ENCODE measurements at regions not wholly inside any gene's neighbourhood (a gene's known extent, or its start where the extent isn't known, plus 50 kb on each side); places are given as distances from the start of the nearest gene placed in this dataset.
A peak's percentile ranks its signal among the peaks of the same experiment; 100 is the strongest.
"Not testable (repeated sequence)": the region's sequence is repeated elsewhere in the genome, so short reads cannot be mapped to it uniquely, and the experiment has no call there.

DNA sequence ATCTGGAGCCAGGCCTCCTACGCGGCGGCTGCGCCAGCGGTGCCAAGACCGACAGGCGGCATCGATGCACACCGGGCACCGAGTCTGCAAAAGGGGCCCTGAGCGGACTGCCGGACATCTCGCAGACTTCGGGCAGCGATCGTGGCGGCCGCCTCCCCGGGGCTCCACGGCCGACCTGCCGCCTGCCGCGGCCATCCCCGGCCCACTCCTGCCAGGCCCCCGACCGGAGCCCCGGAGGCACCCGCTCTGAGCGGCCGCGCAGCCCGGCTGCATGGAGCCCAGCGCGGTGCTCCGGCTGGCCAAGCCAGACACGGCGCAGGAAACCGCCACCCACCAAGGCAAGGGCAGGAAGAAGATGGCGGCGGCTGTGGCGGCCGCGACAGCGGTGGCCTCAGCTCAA lies 154.2 kb upstream of the KCTD7 start:
- TF ChIP-seq, protein P1, sequence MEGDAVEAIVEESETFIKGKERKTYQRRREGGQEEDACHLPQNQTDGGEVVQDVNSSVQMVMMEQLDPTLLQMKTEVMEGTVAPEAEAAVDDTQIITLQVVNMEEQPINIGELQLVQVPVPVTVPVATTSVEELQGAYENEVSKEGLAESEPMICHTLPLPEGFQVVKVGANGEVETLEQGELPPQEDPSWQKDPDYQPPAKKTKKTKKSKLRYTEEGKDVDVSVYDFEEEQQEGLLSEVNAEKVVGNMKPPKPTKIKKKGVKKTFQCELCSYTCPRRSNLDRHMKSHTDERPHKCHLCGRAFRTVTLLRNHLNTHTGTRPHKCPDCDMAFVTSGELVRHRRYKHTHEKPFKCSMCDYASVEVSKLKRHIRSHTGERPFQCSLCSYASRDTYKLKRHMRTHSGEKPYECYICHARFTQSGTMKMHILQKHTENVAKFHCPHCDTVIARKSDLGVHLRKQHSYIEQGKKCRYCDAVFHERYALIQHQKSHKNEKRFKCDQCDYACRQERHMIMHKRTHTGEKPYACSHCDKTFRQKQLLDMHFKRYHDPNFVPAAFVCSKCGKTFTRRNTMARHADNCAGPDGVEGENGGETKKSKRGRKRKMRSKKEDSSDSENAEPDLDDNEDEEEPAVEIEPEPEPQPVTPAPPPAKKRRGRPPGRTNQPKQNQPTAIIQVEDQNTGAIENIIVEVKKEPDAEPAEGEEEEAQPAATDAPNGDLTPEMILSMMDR (IDR thresholded peaks at IDR 0.05; ENCODE audit: unreplicated experiment), result no peak
- no peaks in the 10 kb centered on the region for H3K27me3 Mint-ChIP-seq
- no peaks in the 10 kb centered on the region for H3K9me3 Mint-ChIP-seq (ENCODE audit: low read depth)
- H3K4me1 Mint-ChIP-seq (ENCODE audit: low read depth), result no peaks in the 10 kb centered on the region
- no peak for DNase-seq (ENCODE audit: low spot score, unreplicated experiment)
- H3K27ac Mint-ChIP-seq, result no peak overlapping the region
- peaks cover 8% of the 10 kb centered on the region for H3K36me3 Mint-ChIP-seq (ENCODE audit: insufficient read depth)
- no peak overlapping the region for H3K4me3 Mint-ChIP-seq (ENCODE audit: low read depth)

DNA sequence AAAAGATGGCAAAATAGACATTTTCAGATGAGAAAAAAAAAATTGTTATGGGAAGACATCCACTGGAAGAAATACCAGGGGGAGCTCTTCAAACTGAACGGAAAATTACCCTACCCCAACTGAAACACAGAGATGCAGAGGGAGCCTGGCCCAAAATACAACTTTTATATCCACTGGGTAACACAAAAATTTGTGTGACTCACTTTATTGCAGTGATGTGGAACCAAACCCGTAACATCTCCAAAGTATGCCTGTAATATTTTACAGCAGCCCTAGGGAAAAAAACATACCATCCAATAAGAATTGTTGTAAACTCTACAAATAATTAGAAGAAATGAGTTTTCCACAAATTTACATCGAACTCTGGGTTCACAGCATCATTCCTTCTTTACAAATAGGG lies 152.6 kb upstream of the KCTD7 start:
- not testable (repeated sequence) for H3K27ac Mint-ChIP-seq; DNase-seq (ENCODE audit: low spot score, unreplicated experiment); H3K4me1 Mint-ChIP-seq (ENCODE audit: low read depth)

DNA sequence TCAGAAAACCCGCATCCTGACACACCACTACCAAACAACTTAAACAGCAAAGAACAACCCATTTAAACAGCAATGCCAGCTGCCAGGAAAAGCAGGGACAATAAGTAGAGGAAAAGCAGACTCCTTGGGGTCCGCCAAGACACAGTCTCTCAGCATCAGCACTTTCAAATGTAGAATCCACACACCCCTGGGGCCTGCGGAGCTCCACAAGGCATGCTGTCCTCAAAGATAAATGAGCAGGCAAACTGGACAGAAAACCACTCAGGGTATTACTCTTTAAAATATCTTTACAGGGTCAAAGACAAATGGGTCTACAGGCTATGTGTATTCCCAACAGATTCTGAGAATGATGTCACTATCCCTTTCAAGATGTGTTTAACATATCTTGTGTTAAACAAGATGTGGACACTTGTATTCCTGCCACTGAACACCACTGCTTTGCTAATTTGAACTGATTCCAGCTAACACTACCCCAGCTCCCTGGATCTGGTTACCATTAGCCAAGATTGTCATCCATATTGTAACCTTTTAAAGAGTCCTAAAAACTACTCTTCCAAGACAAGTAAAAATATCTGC lies 150.8 kb upstream of the KCTD7 start:
- H3K27ac Mint-ChIP-seq; DNase-seq (ENCODE audit: low spot score, unreplicated experiment); H3K9me3 Mint-ChIP-seq (ENCODE audit: low read depth); H3K4me3 Mint-ChIP-seq (ENCODE audit: low read depth); H3K27me3 Mint-ChIP-seq; H3K4me1 Mint-ChIP-seq (ENCODE audit: low read depth): not testable (repeated sequence)
- peaks cover 15% of the 10 kb centered on the region for H3K36me3 Mint-ChIP-seq (ENCODE audit: insufficient read depth)

More for the DNA sequence above, 152.6 kb upstream of the KCTD7 start:
- H3K36me3 Mint-ChIP-seq (ENCODE audit: insufficient read depth), result peaks cover 11% of the 10 kb centered on the region
- H3K27me3 Mint-ChIP-seq; H3K4me3 Mint-ChIP-seq (ENCODE audit: low read depth); H3K9me3 Mint-ChIP-seq (ENCODE audit: low read depth): not testable (repeated sequence)

DNA sequence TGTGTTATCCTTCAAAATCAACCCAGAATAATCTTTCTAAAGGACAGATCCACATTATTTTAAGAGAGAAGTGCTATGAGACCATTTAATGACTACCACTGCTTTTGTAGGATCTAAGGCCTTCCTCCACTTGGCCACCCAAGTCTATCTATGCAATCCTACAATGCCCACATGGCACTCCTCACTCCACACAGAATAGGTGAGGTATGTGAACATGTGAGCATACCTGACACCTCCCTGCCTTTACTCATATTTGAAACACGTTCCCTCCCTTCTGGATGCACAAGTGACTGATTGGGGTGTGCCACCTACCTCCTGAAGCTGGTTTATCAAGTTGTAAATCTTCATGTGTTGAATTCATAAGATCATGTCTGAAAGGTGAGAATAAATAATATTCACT lies 147.5 kb upstream of the KCTD7 start:
- H3K36me3 Mint-ChIP-seq (ENCODE audit: insufficient read depth), result peaks cover 22% of the 10 kb centered on the region
- not testable (repeated sequence) for DNase-seq (ENCODE audit: low spot score, unreplicated experiment); H3K4me3 Mint-ChIP-seq (ENCODE audit: low read depth); H3K27ac Mint-ChIP-seq; H3K9me3 Mint-ChIP-seq (ENCODE audit: low read depth); H3K27me3 Mint-ChIP-seq; H3K4me1 Mint-ChIP-seq (ENCODE audit: low read depth)

DNA sequence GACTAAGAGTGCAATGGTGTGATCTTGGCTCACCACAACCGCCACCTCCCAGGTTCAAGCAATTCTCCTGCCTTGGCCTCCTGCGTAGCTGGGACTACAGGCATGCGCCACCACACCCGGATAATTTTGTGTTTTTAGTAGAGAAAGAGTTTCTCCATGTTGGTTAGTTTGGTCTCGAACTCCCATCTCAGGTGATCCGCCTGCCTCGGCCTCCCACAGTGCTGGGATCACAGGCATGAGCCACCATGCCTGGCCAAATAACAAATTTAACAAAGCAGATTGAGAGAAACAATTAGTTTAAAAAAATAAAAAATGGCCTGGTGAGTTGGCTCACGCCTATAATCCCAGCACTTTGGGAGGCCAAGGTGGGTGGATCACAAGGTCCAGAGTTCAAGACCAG lies 139.6 kb upstream of the KCTD7 start:
- DNase-seq (ENCODE audit: low spot score, unreplicated experiment); H3K9me3 Mint-ChIP-seq (ENCODE audit: low read depth); H3K4me1 Mint-ChIP-seq (ENCODE audit: low read depth); H3K27ac Mint-ChIP-seq; H3K27me3 Mint-ChIP-seq; H3K4me3 Mint-ChIP-seq (ENCODE audit: low read depth); H3K36me3 Mint-ChIP-seq (ENCODE audit: insufficient read depth): not testable (repeated sequence)

DNA sequence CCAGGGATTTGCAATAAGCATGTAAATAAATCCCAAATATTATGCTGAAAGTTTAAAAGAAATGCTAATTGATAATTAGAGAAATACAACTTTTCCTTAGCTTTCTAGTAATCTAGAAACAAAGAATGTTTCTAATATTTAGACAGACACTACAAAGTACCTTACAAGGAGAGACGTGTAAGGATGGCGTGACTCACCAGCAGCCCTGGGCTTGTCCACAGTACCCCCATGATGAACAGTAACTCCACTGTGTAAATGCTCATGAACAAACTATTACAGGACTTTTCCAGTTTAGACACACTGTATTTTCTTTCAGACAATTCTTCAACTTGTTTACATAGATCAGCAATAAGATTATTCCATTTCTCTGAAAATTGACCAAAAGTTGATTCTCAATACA lies 138.9 kb upstream of the KCTD7 start:
- not testable (repeated sequence) for DNase-seq (ENCODE audit: low spot score, unreplicated experiment); H3K4me3 Mint-ChIP-seq (ENCODE audit: low read depth); H3K4me1 Mint-ChIP-seq (ENCODE audit: low read depth); H3K36me3 Mint-ChIP-seq (ENCODE audit: insufficient read depth); H3K9me3 Mint-ChIP-seq (ENCODE audit: low read depth); H3K27me3 Mint-ChIP-seq
- peak overlapping the region; percentile 29 for H3K27ac Mint-ChIP-seq

DNA sequence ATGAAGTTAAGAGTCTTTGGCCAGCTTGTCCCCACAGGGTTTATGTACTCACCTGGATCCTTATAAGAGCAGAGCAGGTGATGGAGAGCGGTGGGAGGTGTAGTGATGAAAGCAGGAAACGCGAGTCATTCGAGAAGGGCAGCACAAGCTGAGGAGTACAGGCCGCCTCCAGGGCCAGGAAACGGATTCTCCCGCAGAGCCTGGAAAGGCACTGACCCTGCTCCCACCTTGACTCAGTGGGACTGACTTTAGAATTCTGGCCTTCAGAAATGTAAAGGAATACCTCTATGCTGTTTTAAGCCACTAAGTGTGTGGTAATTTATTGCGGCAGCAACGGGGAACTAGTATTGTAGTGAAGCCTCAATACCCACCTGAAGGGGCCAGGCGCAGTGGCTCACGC lies 137.7 kb upstream of the KCTD7 start:
- H3K4me3 Mint-ChIP-seq (ENCODE audit: low read depth); H3K27ac Mint-ChIP-seq; H3K36me3 Mint-ChIP-seq (ENCODE audit: insufficient read depth); DNase-seq (ENCODE audit: low spot score, unreplicated experiment); H3K9me3 Mint-ChIP-seq (ENCODE audit: low read depth); H3K4me1 Mint-ChIP-seq (ENCODE audit: low read depth); H3K27me3 Mint-ChIP-seq: not testable (repeated sequence)

DNA sequence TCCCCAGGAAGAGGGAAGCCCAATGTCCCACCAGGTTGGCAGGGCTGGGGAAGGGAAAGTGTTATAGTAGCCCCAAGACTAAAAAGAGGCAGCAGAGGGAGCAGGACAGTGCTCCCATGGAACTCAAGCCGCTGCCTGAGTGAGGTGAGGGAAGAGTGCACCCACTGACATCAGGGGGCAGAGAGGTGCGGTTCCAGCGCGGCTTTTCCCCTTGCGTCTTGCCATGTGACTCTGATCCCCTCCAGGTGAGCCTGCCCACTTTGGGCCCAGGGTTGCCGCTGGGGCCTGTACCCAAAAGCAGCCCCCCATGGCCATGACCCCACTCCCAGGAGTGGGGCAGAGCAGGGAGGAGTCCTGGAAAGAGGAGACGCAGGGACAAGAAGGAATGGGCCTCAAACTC lies 136.3 kb upstream of the KCTD7 start:
- Mint-ChIP-seq H3K4me3 (ENCODE audit: low read depth) (peak overlapping the region; percentile 93), H3K27ac (peak overlapping the region; percentile 99)
- H3K4me1 Mint-ChIP-seq (ENCODE audit: low read depth); H3K9me3 Mint-ChIP-seq (ENCODE audit: low read depth); H3K27me3 Mint-ChIP-seq; H3K36me3 Mint-ChIP-seq (ENCODE audit: insufficient read depth); DNase-seq (ENCODE audit: low spot score, unreplicated experiment): not testable (repeated sequence)

Measured in progenitor cell of endocrine pancreas (in vitro differentiated cells).